Activated CD4-positive, alpha-beta T cell treated with anti-CD3 and anti-CD28 coated beads, Interleukin-2, Interleukin-4, amounts not matched to agents 100 ng/mL and 50 ng/mL, durations not matched to agents 16 hours and 8 hours (primary cell): ENCODE measurements at regions not wholly inside any gene's neighbourhood (a gene's known extent, or its start where the extent isn't known, plus 50 kb on each side); places are given as distances from the start of the nearest gene placed in this dataset.
"Not testable (repeated sequence)": the region's sequence is repeated elsewhere in the genome, so short reads cannot be mapped to it uniquely, and the experiment has no call there.

Experiments used
- DNase-seq: peaks from one replicate; pipeline ENCODE4 v3.0.0-alpha.2; 2020; ENCODE audit warnings: low spot score

DNA sequence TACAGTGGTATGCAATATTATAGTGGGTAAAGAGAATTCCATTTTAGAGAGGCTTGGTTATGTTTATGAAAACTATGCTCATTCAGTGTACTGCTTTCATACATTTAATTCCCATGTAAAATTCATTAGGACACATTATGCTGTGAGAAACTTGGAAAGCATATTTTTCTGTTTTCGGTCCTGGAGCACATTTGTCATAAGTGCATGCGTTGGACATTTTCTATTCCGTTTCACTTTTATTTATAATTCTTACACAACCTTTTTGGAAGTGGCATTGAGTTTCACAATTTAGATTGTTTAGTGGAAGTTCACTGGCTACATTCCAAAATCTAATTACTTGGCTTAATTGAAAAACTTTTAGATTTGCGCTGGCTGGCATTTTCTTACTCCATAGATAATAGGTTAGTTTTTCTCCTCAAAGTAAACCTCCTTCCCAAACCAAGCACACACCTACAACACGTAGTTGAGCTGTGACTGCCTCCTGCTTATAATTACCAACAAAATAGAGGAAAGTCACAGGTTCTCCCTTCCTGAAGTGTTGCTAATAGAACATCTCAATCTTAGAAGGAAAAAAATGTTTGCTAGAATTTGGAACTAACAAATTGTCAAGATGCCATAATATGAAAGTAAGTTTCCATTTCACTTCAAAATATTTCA is 938.5 kb downstream of the TRHDE start:
- no peak for DNase-seq

DNA sequence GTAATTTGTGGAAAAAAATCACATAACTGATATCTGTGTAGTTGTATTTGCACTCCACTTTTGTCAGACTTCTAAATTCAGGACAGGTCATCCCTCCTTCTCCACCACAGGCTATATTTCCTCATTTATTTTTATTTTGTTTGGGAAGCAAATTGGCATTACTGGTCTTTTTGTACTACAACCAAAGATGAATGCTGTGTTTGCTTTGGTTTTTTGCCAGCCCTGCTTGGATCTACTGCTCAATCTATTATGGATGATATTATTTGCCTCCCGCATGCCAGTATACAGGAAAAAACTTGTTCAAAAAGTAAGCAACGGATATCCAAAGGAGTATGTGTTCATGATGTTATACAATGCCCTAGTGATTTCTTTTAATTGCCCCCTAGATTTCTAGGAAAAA is 948.8 kb downstream of the TRHDE start:
- no peak for DNase-seq

DNA sequence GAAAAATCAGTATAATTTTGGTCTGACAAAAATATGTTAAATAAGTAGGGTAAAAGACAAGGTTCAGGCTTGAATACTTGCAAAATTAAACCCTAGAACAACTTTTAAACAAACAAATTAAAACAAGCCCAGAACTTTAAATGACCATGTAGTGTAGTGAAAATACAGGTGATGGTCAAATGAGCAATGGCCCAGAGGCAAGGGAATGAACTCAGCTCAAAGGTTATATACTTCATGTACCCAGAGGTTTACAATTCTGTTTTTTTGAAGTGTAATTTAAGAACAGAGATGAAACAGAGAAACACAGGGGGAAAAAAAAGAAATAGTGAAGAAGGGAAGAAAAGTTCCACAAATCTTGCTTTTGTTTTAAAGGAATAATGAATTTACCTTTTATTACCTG is 949.2 kb downstream of the TRHDE start:
- no peak for DNase-seq

DNA sequence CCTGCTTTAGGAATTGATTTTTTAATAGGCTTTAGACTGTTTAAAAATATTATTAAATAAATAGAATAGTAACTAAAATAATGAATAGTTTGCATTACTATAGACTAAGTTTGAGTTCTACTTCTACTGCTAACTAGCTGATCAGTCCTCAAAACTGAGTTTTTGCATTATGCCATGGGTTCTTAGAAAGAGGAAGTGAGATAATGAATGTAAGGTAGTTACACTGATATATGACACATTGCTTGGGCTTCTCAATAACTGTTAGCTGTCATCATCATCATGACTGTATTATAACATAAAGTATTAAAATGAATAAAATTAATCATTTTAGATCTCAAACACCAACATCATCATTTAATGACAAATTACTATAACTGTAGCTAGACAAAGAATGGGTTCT is 949.7 kb downstream of the TRHDE start:
- DNase-seq: no peak

DNA sequence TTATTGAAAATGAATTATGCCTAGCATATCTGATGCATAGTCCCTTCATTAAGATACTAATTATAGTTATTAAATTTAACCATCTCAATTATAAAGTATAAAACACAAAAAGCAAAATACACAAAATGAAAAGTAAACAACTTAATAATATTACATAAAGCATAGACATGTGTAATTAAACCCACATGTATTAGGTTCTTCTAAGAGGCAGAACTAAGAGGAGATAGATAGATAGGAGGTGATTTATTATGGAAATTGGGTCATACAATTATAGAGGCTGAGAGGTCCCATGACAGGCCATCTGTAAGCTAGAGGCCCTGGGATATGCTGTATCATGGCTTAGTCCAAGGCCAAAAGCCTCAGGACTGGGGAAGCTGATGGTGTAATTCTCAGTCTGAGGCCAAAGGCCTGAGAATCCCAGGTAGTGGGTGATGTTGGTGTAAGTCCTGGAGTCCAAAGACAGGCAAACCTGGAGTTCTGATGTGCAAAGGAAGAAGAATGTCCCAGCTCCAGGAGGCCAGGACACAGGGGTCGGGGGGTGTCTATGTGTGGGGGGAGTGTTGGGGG is 953.3 kb downstream of the TRHDE start:
- DNase-seq: no peak

DNA sequence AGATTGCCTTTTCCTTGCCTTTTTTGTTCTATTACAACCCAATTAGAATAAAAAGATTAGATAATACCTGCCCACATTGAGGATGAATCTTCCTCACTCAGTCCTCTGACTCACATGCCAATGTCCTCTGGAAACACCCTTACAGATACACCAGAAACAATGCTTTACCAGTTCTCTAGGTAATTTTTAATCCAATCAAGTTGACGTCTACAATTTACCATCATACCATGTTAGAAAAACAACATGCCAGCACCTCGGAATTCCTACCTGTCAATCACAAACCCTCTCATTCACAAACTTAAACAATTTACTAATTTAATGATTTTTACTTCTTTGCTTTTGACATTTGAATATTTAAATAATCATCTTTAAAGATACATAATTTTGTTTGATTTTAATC is 953.8 kb downstream of the TRHDE start:
- DNase-seq: no peak

DNA sequence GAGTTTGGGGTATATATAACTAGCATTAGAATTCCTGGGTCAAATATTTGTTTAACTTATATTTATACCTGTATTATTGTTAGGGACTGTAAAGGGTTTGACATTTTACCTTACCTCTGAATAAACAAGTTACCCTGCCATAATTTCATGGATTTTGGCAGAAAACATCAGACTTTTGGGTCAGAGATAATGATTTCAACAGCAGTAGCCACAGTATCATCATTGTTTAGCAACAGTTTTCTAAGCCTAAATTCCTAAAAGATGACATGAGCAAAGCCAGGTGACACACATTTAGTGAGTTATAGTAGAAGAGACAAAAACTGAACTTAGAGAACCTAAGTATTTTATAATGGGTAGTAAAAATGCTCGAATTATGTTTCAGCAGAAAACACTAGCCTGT is 954.4 kb downstream of the TRHDE start:
- DNase-seq: no peak

DNA sequence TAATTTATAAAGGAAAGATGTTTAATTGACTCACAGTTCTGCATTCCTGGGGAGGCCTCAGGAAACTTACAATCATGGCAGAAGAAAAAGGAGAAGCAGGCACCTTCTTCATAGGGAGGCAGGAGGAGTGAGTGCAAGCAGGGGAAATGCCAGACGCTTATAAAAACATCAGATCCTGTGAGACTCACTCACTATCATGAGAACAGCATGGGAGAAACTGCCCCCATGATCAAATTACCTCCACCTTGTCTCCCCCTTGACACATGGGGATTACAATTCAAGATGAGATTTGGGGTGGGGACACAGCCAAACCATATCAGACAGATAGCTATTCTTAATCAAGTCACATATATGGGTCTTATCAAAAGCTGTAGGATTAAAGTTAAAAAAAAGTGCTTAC is 956.7 kb downstream of the TRHDE start:
- DNase-seq: not testable (repeated sequence)

DNA sequence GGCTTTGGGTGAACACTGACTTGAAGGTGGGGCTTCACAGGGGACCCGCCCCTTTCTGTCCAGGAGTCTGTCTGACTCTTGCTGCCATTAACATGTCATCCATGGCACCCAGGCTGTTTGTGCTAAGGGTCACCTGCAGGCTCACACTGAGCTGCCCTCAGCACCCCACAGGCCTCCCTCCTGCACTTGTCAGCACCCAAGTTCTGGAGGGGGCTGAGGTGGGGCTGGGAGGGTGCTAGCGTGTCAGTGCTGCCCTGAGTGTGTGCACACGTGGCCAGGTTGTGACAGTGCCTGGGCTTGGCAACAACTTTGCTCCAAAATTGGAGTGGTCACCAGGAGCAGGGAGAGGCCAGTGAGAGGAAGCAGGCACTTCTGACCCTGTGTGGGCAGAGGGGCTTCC is 963.2 kb downstream of the TRHDE start:
- no peak for DNase-seq

DNA sequence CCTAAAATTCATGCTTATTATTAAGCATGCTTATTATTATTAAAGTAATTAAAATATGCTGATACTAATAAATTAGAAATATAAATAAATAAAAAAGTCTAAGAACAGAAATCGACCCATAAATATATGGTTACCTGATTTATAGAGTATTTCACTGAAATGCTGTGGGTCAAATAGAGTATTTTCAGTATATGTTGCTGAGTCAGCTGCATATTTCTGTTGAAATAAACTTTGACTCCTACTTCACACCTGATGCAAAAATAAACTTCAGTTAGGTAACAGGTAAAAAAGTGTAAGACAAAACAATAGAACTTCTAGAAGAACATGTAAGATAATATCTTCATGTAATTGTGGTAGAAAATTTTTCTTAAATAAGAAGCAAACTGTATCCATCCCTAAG is 967.9 kb downstream of the TRHDE start:
- DNase-seq: no peak

DNA sequence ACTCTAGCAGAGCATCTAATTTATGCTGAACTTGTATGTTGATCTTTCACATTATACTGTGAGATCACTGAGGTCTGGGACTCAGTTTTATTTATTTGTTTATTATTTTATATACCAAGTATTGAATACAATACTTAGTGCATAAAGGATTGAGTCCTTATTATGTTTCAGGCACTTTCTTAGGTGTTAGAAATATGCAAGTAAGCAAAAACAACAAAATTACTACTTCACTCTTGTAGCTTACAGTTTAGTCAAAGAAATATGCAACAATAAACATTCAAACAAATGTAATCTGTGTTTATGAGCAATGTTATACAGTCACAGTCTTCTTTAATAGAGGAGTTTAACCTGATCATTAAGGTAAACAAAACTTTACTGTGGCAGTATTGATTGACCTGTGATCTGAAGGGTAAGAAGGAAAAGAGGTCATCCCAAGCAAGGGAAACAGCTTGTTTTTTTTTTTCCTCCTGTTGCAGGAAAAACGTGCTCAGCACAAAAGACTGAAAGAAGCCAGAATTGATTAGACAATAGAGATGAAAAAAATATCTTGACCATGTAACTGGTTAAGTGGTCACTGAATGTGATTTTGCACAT is 990.7 kb downstream of the TRHDE start:
- no peak for DNase-seq

DNA sequence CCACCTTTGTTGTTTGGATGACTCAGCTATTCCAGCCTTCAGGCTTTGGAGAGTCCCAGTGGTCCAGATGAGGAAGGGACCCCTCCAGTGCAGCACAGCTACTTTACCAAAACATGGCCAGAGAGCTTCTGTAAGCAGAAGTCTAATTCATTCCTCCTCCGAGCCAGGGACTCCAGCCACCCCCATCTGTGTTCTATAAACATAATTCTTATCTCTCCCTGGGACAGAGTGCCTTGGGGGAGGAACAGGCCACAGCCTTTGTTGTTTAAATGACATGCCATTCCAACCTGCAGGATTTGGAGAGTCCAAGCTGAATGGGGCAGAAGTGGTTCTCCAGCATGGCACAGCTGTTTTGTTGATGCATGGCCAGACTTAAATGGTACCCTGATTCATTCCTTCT is 994.0 kb downstream of the TRHDE start:
- no peak for DNase-seq

DNA sequence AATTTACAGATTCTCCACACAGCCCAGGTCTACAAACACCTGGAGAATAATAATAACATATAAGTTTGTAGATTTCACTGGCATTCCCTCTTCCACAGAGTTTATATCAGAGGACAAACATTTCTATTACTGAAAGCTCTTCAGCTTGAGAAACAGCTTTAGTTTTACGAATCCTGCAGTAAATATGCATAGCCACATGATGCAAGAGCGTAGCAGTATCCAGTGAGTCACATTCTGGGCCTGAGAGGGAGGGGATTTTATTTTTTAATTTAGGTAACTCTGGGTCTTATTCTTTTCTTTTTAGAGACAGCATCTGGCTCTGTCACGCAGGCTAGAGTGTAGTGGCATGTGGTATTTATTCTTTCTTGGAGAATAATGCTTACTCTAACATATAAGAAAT is 1002.8 kb downstream of the TRHDE start:
- no peak for DNase-seq

DNA sequence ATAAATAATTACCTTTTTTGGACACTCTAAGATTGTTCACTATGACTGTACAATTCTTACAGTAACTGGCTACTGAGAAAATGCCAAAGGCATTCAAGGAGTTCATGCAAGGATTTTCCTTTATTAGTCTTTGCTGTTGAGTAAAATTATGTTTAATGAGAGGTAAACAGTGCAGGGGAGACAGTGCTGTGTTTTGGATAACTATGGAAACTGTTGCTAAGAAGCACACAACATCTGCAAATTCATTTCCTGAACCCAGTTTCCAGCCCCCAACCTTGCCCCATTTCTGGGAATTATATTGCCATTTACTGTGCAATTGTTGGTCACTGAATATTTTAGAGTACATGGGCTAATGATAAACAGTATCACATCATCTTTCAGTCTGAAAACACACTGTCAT is 1005.8 kb downstream of the TRHDE start:
- DNase-seq: no peak

DNA sequence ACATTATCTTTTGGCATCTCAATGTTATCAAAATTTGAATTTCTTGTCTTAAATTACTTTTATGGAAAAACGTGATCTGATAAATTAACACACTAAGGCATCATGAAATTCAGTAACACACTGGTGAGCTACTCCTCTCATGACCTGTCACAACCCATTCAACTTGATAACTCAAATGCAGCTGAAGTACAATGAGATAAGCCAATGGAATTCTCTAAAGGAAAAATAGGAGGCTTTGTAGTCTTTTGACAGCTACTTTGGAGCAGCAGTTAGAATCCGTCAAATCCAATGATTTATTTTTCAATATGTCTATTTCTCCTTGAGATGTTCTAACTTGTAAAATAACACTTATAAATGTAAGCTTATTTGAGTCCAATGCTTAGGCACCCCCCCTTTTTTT is 1029.4 kb downstream of the TRHDE start:
- no peak for DNase-seq

DNA sequence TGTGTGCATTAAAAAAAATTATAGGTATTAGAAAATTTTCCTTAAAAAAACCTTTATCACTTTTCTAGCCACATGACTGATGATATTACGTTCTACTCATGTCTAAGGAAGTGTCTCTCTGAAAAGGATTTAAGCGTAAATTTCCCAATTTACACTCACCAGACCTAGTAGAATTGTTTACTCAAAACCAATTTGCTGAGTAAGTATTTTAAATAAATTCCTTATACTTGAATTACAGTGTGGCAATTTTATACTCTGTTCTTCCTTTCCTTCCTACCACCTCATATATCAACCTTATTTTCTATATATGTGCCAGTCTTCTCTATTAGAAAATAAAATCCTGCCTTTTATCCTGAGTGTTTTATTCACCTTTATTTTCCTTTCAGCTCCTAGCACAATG is 1035.1 kb downstream of the TRHDE start:
- DNase-seq: no peak

DNA sequence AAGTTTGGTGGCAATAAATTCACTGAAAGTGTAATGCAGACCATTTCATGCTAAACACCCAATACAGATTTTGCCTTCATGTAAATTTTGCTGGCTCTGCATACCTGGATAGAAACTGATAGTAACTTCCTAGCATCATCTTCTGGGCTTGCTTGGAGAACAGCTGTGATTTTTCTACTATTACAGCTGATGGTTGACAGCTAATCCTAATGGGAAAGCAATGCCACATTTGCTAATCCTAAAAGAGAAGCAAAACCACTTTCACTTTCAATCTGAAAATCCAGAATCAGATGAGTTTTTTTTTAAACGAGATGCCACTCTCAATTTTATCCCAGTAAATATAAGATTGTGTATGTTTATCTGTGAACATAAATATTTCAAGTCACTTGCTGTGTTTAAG is 1035.9 kb downstream of the TRHDE start:
- no peak for DNase-seq

DNA sequence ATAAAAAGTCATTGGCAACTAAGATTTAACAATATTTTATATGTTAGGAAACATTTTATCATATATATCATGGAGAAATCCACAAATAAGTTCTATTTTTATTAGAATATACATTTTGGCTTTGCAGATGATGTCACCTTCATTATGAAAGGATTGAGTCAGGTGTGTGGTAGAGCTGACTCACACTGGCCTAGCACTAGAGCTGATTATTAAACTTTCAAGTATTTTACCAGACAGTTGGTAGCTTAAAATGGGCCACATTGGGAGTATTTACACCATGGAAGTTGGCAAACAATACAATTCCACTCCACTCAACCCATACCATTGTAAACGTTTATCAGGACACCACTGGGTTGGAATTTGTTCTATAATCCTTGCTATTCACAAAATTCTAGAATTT is 1036.6 kb downstream of the TRHDE start:
- no peak for DNase-seq

DNA sequence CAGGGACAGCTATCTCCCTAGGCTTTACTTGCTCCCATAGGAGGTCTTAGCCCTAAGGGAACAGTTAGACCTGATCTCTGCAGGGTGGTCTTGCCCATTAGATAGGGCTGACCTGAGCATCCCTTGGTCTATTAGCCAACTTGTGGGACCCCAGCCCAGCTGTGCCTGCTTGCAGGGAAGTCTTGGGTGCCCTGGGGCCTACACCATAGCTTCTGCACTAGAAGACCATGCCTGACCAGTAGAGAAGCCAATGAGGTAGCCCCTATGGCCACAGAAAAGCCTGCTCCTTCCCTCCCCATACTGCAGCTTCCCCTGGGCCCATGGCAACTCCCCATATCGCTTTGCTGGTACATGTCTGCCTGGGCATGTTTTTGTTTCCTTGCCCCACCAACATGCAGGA is 1049.1 kb downstream of the TRHDE start:
- DNase-seq: no peak

DNA sequence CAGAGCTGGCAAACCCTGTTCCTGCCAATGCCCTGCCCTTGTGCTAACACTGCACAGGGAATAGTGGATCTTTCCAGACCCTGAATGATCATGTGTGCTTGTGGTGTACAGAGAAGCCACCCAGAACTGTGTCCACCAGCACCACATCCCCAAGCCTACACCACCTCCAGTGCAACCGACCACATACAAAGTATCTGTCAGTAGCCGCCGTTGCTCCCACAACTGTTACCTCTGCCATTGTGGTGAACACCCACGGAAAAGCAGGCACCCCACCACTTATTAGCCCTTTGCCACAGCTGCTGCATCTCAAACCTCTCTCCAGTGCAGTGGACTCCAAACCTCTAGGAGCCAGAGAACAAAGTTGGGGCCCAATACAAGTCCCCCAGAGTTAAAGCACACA is 1049.6 kb downstream of the TRHDE start:
- DNase-seq: no peak

DNA sequence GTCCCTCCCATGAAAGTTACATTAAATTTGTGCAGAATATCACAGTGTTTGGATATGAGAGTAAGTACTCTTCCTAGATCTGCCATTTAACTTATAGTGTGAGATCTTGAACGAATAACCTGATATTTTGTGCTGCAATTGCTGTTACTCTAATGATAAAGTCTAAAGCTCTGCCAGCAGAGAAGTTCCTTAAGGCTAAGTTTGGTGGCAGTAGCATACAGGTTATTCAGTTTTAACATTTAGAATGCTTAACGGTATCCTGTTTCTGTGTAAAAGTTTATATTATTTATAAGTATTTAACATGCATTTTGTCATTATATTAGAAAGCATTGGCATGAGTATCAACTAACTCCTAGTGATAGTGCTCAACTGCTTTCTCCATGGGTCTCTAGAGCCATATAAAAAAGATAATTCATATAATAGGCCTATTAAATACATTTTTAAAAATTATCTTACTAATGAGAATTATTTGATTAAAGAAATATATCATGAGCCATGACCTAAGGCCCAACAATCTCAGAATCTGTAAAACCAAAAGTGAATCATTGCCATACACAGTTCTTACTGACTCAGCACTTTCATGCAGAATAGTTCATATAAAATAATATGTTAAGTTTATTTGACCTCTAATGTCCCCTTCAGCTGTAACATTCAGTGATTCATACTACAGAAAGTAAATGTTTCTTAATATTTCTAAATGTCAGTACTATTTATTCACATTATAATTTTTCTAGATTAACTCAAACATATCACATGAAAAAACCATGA is 1058.6 kb downstream of the TRHDE start:
- DNase-seq: no peak

DNA sequence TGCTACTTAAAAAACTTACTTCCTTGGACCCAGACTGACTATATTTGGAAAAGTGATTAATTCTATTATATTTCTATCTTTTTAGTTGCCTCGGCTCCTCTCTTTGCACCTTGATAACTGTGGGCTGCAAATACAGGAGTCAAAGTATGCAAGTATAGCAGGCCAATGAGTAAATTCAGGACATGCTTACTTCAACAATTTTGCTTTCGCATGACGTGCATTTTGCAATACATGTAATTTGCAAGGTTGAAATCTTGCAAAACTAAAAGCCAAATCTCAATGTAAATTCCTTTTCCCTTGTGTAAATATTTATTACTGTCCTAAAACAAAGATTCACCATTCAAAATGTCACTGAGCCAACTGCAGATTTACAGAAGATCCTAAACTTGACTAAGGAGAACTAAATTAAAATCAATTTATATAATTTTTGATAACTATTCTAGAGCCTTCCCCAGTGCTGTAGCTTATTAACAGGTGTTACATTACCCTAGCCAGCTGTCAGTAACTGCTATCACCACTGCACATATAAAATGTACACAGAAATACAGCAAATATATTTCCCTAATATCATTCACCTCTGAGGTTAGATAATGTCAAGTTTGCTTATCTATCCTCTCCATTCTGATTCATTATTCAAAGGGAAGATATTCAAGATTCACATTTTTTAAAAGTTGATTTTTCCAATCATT is 1069.5 kb downstream of the TRHDE start:
- DNase-seq: no peak

DNA sequence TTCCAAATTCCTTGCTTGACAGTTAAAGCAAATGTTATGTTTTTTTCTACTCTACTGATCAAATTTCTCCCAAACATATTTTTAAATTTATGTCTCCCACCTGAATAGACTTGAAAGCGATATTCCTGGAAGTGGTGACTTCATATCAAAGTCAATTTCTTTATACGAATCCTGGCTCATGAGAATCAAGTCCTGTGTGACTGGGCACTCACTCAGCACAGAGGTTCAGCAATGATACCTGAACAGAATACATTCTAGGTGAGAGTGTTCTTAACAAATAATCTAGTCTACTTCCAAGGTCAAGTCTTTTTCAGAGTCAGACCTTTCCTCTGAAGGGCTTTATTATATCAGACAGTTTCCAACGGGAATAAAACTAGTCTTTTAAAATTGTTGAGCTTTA is 1070.6 kb downstream of the TRHDE start:
- DNase-seq: no peak
